ENCODE measurements at regions not wholly inside any gene's neighbourhood (a gene's known extent, or its start where the extent isn't known, plus 50 kb on each side); places are given as distances from the start of the nearest gene placed in this dataset.

DNA sequence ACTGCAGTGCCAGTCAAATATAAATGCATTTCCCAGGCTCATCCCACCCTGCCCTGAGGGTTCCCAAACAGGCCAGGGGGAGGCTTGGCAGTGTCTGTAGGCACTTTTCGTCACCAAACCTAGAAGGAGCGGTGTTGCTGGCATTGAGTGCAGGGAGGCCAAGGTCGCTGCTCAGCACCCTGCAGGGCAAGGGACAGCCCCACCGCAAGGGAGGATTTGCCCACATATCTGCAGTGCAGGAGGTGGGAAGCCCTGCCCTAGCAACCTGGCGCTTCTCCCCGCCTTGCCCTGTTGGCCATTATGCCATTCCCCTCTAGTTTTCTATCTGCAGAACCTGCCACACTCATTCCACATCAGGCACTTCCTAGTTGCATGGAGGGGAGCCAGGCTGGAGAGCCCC is 327.8 kb upstream of the ADCY2 start:
- H3K4me3 ChIP-seq (ENCODE audit: low read depth, low read length) = no peak overlapping the region
- DNase-seq (ENCODE audit: low read depth) = no peak
- TF ChIP-seq, protein P1, sequence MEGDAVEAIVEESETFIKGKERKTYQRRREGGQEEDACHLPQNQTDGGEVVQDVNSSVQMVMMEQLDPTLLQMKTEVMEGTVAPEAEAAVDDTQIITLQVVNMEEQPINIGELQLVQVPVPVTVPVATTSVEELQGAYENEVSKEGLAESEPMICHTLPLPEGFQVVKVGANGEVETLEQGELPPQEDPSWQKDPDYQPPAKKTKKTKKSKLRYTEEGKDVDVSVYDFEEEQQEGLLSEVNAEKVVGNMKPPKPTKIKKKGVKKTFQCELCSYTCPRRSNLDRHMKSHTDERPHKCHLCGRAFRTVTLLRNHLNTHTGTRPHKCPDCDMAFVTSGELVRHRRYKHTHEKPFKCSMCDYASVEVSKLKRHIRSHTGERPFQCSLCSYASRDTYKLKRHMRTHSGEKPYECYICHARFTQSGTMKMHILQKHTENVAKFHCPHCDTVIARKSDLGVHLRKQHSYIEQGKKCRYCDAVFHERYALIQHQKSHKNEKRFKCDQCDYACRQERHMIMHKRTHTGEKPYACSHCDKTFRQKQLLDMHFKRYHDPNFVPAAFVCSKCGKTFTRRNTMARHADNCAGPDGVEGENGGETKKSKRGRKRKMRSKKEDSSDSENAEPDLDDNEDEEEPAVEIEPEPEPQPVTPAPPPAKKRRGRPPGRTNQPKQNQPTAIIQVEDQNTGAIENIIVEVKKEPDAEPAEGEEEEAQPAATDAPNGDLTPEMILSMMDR (IDR thresholded peaks at IDR 0.05; ENCODE audit: insufficient read depth, low read depth, low read length, missing control alignments) = no peak

DNA sequence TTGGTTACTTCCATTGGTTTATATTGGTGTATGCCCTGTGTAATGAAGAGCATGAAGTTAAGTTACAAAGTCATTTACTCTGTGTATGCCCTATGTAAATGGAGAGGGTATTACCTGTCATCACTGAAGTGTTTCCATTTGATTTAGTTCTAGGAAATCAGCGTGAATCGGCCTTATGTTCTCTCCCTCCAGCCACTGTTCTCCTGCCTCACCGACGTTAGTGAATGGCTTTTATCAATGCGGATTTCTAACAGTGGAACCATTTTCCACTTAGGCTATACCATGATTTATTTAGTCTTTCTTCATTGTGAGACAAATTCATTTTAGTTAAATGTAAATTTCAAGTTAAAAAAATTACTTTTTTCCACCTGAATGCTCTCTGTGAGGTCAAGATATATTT is 327.0 kb upstream of the ADCY2 start:
- TF ChIP-seq, protein P1 (IDR thresholded peaks at IDR 0.05; ENCODE audit: insufficient read depth, low read depth, low read length, missing control alignments) = no peak
- no peak overlapping the region for H3K4me3 ChIP-seq (ENCODE audit: low read depth, low read length)
- no peak for DNase-seq (ENCODE audit: low read depth)

DNA sequence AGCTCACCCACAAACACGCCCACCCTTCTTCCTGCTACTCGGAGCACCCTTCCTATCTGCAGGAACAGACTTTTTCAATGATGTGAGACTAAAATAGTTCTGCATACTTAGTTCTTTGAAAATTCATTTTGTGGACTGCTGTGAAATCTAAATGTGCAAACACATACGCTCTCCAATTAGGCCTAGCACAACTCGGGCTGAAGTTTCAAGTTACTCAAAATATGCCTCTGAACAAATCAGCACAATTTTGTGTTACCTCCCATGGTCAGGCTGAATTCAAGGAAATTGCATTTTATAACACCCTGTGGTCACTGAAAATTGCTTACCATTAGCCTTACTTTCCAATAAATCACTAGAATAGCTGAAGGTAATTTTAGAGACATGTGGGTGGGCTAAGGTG is 323.8 kb upstream of the ADCY2 start:
- no peak for DNase-seq (ENCODE audit: low read depth)
- no peak overlapping the region for H3K4me3 ChIP-seq (ENCODE audit: low read depth, low read length)
- TF ChIP-seq, protein P1 (IDR thresholded peaks at IDR 0.05; ENCODE audit: insufficient read depth, low read depth, low read length, missing control alignments) = no peak

DNA sequence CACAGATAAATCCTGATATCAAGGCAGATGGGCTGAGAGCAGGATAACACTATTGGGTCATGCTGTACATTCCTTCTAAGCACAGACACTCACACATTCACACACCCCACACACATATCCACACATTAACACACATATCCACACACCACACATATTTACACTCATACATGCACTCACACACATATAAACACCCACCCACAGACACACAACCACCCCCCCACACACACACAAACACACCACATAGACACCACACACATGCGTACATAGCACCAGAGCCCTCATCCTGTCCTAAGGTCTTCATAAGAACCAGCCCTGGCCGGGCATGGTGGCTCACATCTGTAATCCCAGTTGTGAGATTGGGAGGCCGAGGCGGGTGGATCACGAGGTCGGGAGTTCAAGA is 322.3 kb upstream of the ADCY2 start:
- TF ChIP-seq, protein P1 (IDR thresholded peaks at IDR 0.05; ENCODE audit: insufficient read depth, low read depth, low read length, missing control alignments) = no peak
- no peak for DNase-seq (ENCODE audit: low read depth)
- H3K4me3 ChIP-seq (ENCODE audit: low read depth, low read length) = no peak overlapping the region

DNA sequence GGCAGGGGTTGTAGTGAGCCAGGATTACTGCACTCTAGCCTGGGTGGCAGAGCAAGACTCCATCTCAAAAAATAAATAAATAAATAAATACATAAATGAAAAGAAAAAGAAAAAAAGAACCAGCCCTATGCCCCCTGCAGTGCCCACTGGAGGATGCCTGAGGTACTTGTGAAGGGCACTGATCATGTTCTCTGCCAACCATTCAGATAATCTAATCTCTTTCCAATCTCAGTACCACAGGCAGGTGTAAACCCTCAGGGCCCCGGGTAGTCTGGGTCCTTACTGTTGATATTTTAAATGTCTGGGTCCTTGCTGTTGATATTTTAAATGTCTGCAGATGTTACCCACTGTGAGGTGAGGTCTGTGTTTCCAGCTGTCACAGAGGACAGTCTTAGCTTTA is 321.8 kb upstream of the ADCY2 start:
- TF ChIP-seq, protein P1 (IDR thresholded peaks at IDR 0.05; ENCODE audit: insufficient read depth, low read depth, low read length, missing control alignments) = no peak
- no peak for DNase-seq (ENCODE audit: low read depth)
- H3K4me3 ChIP-seq (ENCODE audit: low read depth, low read length) = no peak overlapping the region

DNA sequence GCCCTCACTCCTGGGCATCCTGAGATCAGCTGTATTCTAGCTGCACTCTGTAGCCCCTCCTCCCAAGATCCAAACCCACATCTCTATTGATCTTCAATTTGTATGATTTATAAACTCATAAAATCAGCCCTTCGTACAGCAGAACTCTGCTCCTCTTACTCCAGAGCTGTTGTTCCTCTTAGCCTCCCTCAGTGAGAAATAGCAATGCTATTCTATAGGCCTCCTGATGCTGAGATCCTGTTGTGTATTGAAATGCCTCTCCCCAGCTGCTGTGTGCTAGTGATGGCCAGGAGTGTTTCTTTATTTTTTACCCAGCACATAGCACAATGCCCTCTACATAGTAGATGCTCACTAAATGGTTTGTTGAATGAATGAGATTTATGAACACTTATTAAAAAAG is 320.5 kb upstream of the ADCY2 start:
- TF ChIP-seq, protein P1 (IDR thresholded peaks at IDR 0.05; ENCODE audit: insufficient read depth, low read depth, low read length, missing control alignments) = no peak
- DNase-seq (ENCODE audit: low read depth) = no peak

DNA sequence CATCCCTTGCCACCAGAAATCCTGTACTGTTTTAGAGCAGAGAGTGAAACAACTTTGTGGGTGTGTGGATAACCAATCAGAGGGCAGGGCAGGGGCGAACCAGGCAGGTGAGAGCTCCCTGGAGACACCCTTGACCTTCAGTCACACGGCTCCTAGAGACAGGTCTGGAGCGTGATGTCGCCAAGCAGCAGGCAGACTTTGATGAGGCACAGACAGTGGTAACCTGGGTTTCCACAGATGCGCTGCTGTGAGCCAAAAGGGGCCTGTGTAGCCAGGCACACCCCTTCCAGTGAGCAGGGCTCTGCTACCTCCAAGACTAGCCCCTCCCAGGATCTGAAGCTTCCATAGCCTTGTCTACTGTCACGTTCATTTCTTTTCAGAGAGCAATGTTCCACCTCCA is 317.8 kb upstream of the ADCY2 start:
- TF ChIP-seq, protein P1 (IDR thresholded peaks at IDR 0.05; ENCODE audit: insufficient read depth, low read depth, low read length, missing control alignments) = no peak
- no peak for DNase-seq (ENCODE audit: low read depth)
- H3K4me3 ChIP-seq (ENCODE audit: low read depth, low read length) = no peak overlapping the region

More for the DNA sequence above, 320.5 kb upstream of the ADCY2 start:
- no peak overlapping the region for H3K4me3 ChIP-seq (ENCODE audit: low read depth, low read length)

Measured in GM12865 (cell line).